ENCODE measurements at regions not wholly inside any gene's neighbourhood (a gene's known extent, or its start where the extent isn't known, plus 50 kb on each side); places are given as distances from the start of the nearest gene placed in this dataset.

DNA sequence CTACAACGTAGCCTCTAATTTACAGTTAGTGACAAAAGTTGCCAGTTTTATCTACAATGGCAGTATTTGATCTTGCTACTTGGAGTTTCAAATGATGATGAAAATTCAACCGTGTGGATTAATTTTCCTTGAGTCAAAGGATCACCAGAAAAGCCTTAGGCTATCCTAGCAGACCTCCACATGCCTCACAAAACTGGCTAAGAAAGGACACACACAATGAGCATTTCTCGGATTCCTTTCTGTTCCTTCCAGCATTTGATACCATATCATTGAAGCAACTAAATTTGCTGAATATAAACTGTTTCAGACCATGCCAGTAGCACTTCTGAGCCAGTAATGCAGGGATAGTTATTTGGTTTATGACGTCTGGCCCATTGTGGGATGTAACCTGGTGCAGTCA lies 587.4 kb upstream of the MDFIC2 start:
- no peak for DNase-seq

DNA sequence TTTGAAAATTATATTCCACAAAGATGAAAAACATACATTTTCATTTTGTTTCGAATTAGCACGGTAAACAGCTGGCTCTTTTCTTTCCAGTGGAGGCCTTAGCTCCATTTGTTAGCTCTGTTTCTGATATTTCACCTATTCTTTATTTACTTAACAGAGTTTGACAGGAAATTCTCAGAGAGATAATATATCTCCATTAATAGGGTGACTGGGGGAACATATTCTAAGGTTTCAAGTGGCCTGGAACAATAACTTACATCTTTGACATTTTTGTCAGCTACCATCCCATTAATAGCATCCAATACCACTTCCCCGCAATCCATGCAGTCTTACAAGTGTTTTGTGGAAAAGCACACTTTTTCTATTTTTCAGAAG lies 577.6 kb upstream of the MDFIC2 start:
- DNase-seq, result no peak

DNA sequence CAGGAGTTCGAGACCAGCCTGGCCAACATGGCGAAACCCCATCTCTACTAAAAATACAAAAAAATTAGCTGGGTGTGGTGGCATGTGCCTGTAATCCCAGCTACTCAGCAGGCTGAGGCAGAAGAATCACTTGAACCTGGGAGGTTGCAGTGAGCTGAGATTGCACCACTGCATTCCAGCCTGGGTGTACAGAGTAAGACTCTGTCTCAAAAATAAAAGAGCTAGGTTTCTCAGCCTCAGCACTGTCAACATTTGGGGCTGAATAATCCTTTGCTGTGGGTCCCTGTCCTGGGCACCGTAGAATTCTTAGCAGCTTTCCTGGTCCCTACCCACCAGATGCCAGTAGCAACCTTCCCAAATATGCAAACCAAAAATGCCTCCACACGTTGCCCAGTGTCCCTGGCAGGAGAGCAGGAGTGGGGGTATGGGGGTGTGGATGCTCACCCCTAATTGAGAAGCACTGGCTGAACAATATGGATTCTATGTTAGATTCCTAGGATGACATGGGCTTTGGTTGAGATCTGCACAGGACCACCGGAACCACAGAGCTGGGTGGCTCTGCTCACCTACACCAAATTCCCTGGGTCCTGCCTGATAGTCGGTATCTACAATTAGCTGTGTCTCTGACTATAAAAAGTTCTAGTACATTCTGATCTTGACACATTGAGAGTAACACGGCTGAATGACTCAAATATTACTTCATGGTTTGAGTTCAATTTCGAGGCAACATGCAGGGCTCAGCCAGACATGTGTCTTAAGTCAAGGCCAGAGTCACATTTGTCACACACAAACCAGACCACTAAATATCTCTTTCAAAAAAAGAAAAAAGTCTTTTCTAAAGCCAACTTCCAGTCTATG lies 577.0 kb upstream of the MDFIC2 start:
- no peak for DNase-seq

DNA sequence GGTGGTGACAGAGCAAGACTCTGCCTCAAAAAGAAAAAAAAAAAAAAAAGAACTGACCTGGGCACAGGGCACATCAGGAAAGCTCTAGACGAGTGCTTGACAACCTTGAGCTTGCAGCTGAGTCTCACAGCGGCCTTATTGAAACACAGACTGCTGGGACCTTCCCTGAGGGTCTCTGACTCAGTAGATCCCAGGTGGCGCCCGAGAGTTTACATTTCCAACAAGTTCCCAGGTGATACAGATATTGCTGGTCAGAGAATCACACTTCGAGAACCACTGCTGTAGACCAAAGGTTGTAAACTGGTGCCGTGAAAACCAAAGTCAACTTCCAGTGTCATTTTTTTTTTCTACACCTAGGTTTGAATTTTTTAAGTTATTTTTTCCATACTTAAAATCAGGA lies 573.2 kb upstream of the MDFIC2 start:
- DNase-seq, result no peak

DNA sequence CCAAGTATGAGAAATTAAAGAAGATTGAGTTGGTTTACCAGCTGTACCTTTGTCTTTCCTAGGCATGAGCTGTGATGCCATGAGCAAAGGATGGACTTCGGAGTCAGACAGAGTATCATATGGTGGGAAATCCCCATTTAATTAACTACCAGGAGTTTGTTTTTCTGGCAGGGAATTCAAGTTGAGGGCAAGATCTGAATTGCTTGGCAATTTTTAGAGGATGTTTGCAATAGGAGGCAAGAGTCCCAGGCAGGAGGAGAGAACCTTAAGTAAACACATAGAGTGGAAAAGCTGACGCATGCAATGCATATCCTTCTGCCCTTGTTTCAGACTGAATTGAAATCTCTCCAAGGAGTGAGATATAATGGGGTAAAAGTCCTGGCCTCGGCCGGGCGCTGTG lies 569.7 kb upstream of the MDFIC2 start:
- DNase-seq, result no peak

DNA sequence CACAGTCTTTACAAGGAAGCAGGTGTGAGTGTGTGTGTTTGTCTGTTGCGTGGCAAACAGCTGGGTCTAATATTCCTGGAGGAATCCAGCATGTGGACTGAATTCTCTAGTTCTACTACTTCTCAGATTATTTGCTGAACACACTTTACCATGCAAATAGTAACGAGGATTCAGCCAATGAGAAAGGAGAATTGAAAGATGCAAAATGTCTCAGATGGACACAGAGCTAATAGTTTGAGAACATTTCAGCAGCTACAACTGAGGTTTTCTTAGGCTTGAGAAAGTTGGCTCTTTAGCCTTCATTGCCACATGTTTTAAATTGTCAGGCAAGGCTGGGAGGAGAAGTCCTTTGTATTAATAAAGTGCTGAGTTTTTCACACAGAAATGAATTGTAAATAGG lies 568.0 kb upstream of the MDFIC2 start:
- no peak for DNase-seq

DNA sequence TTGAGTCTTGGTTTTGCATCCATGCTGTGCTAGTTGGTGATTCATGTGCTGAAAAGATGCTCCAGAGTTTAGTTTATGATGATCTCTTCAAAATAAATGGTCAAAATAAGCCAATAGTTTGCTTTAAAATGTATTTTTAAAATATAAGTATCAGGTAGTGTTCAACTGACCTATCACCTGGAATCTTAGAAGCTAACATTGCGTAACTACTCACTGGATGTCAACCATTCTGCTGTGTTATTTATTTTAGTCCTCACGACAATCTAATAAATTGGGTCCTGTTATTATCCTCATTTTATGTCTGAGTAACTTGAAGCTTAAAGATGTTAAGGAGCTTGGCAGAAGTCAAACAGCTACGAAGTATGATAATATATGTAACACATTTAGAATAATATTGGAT lies 563.7 kb upstream of the MDFIC2 start:
- no peak for DNase-seq

DNA sequence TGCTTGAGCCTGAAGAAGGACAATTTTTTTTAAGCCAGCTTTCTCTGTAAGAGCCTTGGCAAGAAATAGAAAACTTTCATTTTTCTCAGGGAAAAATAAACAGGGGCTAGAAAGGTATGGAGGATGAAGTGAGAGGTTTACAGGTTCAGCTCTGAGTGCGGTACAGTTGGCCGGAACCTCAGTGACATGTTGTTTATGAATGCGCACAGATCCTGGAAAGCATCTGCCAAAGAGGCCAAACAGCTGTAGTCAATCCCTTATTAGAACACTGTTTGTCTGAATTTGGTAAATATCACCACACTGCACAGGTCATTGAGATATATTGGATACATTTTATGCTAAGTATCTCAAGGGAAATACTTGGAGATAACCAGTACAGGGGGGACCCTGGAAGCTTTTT lies 561.8 kb upstream of the MDFIC2 start:
- DNase-seq, result no peak

DNA sequence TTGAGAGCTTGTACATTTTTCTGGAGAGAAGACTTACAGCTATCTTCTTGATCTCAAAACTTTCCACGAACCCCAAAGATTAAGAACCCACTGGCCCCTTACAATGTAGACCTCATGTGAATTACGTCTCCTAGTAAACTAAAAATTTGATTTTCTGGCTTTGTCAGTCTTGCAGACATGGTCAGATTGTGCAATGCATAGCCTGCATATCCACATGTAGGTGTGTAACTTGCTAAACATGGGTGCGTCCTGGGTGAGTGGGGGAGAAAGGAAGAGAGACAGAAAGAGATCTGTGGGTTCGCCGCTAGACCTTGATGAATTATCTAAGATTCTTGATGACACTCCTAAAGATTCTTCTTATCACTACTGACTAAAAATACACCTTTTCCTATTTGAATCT lies 561.2 kb upstream of the MDFIC2 start:
- no peak for DNase-seq

DNA sequence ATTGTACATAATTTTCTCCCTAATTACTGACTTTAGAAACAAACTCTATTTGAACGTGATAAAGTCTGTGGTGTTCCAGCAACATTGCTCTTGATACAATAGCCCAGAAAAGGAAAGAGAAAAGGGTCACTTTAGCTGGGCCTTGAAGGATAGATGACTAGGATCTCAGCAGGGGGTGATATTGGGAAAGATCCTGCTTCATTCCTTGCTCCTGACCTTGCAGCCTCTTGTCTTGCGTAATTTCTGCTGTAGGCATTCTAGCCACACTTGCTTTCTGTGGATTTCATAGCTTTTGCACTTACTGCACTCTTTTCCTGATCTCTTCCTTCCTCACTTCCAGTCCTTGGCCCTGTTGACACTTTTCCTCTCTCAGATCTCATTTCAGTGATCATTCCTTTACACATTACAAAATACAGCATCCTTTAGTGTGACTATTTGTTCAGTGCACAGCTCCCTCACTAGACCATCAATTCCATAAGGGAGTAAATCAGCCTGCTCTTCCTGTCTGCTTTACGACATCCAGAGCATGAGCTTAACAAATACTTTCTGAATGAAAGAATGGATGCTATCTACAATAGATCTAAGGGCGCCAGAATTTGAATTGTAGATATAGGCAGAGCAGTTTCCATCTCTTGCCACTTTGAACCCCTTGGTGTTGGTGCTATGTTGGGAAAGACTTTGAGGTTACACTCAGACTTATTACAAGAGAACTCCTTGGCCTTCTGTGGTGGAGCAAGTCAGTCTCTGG lies 559.6 kb upstream of the MDFIC2 start:
- no peak for DNase-seq

DNA sequence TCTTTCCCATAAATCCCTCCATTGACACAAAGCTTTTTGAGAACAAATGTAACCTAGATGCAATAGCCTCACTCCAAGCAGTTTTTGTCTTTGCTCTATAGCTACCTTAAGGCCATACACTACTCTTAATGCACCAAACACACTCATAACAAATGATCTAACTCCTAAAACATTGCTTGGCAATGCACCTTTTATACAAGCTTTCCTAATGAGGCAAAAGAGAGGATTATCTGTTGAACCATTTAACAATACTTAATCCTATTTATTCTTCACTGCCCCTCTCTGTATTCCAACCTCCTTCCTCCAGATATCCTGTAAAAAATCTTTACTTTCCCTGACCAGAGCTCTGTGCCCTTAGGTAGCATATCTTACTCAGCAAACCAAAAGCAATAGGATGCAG lies 558.1 kb upstream of the MDFIC2 start:
- DNase-seq, result no peak

DNA sequence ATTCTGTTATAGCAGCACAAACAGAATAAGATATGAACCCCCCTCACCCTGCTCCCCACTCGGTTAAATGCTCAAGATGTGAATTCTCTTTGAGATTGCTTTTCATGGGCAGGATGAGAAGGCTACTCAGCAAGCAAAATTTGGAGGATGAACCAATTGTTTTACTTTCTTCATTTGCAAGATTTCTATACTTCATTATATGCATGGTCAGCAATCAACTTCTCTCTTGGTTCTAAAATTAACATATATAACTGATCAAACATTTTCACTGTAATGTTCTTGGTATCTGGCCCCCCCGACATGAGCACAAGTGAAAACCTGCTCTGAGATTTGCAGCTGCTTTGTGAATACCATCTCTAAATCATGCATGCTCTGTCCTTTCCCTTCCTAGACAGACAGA lies 556.1 kb upstream of the MDFIC2 start:
- no peak for DNase-seq

DNA sequence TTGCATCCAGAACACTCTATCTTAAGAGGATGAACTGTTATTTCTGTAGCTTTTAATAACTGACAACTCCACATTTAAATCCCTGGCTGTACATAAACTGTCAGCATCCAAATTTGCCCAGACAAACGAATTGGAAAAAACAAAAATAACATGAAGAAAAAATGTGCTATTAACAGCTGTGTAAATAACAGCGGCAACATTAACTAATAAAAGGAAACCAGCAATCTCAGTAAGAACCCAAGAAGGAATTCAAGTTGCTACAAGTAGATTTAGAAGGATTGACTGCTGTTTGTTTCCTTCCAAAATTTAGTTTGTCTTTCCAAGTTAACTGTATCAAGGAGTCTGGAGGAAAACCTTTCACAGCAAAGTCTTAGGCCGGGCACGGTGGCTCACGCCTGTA lies 550.6 kb upstream of the MDFIC2 start:
- DNase-seq, result no peak

DNA sequence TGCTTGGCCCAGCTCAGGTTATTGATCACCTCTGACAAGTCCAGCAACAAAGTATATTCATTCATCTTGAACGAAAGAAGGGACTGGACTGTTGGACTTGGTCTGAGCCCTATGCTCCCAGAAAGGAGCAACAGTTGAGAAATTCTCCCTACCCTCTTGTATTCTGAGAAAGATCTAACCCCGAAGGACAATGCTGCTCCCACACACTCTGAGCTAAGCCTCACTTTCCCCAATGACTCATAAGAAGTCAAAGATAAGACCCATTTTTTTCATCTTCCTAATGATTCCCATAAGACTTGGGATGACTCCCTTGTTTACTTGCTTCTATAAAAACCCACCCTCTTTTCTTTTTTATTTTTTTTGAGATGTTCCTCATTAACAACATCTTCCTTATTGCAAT lies 549.4 kb upstream of the MDFIC2 start:
- DNase-seq, result no peak

DNA sequence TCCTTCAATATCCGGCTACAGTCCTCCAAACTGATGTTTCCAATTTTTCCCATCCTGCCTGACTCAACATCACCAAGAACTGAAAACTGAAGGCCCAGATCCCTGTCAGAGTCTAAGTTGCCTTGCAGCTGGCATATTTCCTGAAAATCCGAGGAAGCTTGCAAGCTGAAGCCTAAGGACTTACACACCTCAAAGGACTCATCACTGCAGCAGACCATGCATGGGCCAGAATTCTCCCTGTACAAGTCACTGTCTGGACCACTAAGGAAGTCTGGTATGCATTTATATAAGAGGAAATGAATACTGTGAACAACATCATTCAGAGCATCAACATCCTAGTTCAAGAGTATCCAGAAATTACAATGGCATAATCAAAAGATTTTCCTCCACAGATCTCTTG lies 548.8 kb upstream of the MDFIC2 start:
- DNase-seq, result no peak

DNA sequence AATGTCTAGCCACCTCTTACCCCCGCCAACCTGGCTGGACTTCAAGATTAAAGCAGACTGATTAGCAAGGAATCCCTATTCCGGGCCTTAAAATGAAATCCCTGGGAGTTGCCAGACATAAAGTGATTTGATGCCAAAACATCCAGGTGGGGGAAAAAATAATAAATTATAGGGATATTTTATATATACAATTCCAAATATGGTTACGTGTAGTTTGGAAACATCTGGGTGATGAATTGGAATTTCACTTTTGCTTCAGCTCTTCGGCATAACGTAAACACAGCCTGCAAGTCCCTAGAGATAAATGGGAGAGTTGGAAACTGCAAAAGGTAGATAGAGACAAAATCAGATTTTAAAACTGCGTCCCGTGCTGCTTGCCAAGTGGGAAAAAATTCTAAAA lies 545.5 kb upstream of the MDFIC2 start:
- DNase-seq, result no peak

DNA sequence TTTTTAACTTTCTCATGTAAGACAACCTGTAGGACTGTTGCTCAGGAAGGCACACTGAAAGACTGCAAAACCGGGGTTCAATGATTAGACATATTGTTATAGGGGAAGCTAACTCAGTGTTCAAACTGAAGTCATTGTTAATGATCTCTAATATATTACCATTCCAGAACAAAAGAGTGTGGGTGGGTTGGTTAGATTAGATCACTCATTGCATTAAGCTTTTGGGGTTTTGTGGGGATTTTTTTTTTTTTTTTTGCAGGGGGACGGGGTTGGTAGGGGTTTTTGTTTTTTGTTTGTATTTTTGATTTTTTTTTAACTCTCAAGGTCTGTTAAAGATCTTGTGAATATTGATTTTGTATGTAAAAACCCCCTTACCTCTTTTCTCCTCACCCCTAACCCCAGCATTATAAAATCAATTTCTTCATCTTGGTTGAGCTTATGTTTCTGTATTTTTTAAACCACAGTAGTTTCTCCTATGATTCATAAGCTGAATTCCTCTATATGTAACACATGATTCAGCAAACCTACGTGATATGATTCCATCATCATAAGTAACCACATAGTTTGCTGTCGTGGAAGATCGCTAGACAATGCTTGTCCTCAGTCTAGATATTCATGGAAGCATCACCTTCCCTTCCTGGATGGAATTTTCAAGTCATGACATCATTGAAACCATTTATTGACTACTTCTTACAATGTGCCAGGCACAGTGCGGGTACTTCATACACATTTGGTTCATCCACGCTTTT lies 544.1 kb upstream of the MDFIC2 start:
- DNase-seq, result no peak

DNA sequence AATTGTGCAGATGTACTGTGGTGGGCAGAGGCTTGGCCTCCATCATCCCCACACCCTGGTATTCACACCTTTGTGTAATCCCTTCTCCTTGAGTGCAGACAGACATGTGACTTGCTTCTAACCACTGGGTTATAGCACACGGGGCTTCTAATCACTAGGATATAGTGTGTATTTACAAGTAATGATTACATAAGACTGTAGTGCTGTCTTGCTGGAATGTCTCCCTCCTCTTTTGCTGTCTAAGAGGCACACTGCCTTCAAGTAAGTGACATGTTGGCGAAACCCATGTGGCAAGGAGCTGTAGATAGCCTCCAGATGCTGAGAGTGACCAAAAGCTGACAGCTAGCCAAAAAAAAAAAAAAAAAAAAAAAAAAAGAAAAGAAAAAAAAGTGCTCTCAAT lies 542.7 kb upstream of the MDFIC2 start:
- no peak for DNase-seq

DNA sequence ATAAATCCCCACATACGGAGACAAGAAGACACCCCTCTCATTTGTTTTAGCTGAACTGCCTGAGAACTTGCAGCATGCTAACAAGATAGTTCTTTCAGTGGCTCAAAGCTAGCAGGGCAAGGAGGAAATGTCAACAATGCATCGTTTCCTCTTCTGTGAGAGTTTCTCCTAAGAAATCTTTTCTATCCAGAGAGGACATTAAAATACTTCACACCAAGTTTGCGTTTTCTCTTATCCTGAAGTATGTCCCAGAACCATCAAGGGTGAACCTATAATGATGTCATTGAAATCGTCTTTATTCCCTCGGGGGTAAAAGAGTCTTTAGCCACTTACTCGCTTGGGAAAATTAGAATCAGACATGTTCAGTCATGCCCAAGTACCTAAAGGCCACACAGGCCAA lies 541.7 kb upstream of the MDFIC2 start:
- DNase-seq, result no peak

DNA sequence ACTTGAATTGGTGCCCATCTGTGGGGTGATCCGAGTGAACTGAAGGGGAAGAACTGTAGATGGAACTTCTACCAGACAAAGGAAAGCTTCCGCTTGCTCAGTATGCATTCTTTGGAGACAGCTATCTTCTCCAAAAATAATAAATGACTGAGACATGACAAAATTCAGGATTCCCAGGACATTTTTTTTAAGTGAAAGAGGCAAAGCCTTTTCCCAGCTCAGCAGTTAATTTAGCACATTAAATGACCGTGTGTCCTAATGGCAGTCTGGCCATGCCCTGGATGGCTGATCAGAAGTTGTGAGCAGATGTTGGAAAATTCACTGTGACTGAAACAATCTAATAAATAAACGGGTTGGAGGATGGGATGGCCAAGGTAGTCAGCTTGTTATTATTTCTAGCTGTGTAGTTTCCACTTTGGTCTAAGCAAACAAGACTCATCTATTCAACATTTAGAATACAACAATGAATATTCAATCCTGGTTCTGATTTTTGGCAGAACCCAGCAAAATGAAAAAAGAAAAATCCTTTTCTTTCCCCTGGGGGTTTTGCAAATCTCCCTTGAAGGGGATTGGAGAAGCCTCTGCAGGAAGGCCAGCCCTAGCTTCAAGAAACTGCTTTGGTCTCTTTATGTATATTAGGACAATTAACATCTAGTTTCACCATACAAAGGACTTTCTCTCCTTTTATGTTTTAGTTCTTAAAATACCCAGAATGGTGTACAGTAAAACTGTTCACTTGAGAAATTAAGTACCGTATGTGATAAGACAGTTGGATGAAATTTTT lies 540.9 kb upstream of the MDFIC2 start:
- no peak for DNase-seq

DNA sequence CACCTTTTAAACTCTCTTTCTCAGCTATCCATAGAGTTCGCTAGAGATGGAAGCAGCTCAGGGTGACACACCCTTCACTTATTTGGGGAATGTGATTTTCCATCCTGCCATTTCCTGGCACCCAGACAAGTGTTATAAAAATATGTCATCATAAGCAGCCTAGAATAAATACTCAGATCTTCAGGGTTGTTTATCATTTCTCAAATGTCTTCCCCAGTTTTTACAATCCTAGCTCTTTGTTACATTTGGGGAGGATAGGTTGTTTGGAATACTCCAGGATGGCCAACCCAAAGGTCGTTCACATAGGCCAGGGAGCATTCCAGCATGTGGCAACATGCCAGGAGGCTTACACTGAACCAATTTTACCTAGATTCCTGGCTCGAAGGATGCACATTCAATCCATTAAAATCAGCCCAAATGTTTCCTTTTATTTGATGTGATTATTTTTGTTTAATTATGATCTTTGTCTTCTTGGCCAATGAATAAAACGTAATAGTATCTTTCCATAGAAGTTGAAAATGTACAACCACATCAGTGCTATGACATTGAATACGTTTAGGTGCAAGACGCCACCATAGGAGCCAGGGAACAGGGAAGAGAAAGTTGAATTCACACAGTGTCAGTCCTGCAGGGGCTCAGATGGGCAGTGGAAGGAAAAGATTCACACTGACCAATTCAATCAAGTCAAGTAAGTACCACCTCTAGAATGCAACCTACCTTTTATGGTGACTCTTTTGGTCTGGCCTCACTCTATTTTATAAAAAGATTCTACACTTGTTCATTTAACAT lies 537.7 kb upstream of the MDFIC2 start:
- no peak for DNase-seq

Measured in activated CD8-positive, alpha-beta memory T cell treated with anti-CD3 and anti-CD28 coated beads for 24 hours (primary cell).